GM21786 (cell line): ENCODE measurements at regions not wholly inside any gene's neighbourhood (a gene's known extent, or its start where the extent isn't known, plus 50 kb on each side); places are given as distances from the start of the nearest gene placed in this dataset.
A peak's percentile ranks its signal among the peaks of the same experiment; 100 is the strongest.

Experiments used
- ATAC-seq: cut with Tn5 transposase; IDR thresholded peaks from one replicate; pipeline ENCODE4 v1.9.1; 2021; ENCODE audit not compliant: unreplicated experiment

GRCh38 chr13:54573186-54573585 is 1544.6 kb downstream of the OLFM4 start:
- ATAC-seq = no peak

DNA sequence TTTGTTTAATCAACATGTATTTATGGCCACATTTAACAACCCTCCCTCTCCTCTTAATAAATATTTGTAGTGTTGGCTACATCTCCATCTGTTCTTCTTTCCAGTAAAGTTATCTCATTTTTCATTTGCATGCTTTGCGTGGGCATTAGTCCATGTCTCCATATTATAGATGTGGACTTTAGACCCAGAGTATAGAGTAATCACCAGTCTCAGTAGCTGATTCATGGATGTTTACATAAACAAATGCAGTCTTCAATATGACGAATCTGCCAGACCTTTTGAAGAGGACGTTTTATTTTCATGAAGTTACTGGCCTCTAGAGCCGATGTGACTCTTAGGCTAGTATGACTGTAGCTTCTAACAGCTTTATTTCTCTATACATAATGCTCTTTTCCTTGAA is 1546.2 kb downstream of the OLFM4 start:
- ATAC-seq = no peak

DNA sequence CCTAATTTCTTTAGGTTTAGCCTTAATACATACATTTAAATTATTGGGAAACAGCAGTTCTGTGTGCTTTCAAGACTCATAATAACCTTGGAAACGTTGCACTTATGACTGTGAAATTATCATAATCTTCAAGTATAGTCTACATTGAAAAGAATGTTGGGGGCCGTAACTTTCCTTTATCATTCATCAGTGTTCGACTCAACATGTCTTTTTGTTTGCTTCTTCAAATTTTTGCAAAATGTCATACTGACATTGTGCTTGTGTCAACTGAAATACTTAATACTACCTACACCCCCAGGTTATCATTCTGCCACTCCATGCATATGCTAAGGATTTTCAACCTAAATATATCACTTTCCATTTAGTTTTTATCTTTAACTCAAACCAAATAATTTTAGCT is 1562.9 kb downstream of the OLFM4 start:
- no peak for ATAC-seq

- ATAC-seq = no peak
Observed at GRCh38 chr13:54592201-54592600, 1563.6 kb downstream of the OLFM4 start.

GRCh38 chr13:54593504-54593903 is 1564.9 kb downstream of the OLFM4 start:
- ATAC-seq = no peak

GRCh38 chr13:54597540-54598088 is 1569.0 kb downstream of the OLFM4 start:
- ATAC-seq = no peak

GRCh38 chr13:54599413-54599812 is 1570.8 kb downstream of the OLFM4 start:
- no peak for ATAC-seq

- ATAC-seq = no peak
Observed at GRCh38 chr13:54606944-54607343, 1578.3 kb downstream of the OLFM4 start.

DNA sequence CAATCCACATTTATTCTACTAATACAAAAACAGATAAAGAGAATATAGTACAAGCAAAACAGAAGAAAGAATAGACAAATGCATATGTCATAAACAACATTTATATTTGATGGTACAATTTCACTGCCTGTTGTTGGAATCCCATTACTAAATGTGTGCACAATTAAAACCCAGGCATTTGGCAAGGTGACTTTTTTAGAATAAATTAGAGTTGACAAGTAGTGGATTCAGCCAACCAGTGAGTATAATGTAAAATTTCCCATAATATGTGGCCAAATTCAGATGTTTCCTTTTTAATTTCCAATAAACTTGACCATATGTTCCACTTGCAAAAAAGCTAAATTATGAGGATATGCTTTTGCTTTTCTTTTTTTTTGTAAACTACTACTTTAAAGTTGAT is 1578.8 kb downstream of the OLFM4 start:
- no peak for ATAC-seq

DNA sequence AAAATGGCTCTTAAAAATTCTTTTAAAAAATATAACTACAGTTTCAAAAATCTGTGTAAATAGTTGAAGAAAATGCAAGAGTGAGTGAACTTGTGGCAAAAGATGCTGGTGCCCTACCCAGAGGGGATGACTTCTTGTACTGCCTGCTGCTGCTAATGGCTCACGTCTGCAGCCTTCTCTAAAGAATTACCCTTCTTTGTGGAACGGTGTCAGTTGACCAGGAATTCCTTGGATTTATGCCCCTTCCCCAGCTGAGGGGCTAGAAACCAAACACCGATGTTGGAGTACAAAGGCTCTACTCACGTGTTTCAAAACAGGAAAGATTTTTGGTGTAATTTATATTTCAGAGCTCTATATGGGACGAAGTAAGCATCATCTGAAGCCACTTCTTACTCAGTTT is 1582.8 kb downstream of the OLFM4 start:
- no peak for ATAC-seq

GRCh38 chr13:54614726-54615125 is 1586.1 kb downstream of the OLFM4 start:
- ATAC-seq = no peak

DNA sequence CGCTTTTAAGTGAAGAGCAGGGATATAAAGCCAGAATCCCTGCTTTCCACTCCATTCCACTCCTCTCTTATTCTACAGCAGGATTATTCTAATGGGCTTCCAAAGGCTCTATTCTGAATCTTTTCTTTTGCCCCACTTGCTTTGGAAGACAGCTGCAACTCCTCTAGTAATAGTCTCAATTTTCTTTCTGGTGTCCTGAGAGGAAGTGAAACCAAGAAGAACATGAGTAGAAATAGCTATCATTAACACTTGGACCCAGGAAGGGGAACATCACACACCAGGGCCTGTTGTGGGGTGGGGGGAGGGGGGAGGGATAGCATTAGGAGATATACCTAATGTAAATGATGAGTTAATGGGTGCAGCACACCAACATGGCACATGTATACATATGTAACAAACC is 1597.9 kb downstream of the OLFM4 start:
- ATAC-seq = peak; percentile 50

DNA sequence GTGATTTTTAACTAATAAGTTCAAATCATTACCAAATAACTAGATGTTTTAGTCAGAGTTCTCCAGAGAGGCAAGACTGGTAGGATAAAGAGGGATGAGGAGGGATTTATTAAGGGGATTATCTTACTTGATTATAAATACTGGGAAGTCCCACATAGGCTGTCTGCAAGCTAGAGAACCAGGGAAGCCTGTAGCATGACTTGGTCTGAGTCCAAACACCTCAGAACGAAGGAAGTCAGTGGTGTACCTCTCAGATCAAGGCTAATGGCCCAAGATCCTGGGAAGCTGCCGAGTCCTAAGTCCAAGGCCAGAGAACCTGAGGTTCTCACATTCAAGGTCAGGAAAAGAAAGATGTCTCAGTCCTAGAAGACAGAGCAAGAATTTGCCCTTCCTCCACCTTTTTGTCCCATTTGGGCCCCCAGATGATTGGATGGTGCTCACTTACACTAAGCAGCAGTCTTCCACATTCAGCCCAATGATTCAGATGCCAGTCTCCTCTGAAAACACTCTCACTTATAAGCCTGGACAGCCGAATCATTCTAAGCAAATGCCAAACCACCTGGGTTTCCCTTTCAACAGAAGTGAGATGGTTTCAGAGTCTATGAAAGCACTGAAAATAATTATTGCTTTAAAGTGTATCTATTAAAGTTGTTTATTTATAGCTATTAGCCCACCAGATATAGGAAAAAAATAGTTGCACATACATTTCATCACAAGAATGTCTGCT is 1599.2 kb downstream of the OLFM4 start:
- no peak for ATAC-seq

DNA sequence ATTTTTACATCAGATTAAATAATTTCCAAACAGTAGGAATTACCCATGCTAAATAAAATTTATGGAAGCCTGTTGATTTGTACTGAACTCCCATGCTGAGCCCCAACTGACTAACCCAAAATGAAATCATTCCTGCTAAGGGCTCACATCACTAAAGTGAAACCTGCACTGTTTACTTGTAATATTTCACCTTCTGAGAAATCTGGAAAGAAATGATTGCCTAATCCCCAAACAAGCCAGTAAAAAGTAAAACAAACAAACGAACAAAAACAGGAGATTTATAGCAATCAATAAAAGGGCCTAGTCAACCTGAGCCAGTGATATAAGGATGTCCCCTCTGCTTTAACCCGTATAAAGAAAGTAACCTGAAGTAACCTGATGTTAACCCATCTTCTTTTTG is 1599.8 kb downstream of the OLFM4 start:
- no peak for ATAC-seq

GRCh38 chr13:54633456-54633855 is 1604.8 kb downstream of the OLFM4 start:
- no peak for ATAC-seq

- no peak for ATAC-seq
Observed at GRCh38 chr13:54636231-54636630, 1607.6 kb downstream of the OLFM4 start.

GRCh38 chr13:54637366-54637765 is 1608.8 kb downstream of the OLFM4 start:
- no peak for ATAC-seq

DNA sequence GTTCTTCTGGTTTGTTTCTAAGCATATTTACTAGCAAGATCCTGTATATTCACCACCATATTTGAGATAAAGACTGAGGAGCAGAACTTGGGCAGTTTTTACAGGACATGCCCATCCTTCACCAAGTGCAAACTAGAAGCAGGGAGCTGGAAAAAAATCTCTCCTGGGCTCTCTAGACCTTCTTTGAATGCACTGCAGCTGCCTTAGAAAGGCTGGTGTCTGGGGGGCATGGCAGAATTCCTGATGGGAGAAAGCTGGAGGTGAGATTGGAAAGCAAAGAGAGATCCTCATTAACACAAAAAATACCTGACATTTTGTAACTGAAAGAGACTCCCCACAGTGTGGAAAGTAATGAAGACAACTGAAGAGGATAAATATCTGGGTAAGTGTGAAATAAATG is 1612.1 kb downstream of the OLFM4 start:
- no peak for ATAC-seq

DNA sequence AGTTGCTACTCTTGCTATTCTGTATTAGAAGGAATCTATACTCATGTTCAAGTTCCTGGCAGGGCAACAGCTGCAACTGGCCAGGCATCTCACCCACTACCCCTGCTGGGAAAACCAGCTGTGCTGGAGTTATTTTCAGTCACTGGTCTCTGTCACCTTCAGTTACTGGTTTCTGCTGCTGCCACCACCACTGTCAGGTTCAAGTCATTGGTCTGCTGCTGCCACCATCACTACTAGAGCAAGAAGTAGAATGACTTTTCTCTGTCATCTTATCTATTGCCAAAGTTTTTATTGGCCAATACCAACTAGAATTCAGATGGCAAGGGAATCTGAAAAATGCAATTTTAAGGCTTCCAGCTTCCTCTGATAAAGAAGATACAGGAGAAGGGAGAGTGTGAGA is 1615.2 kb downstream of the OLFM4 start:
- ATAC-seq = no peak

- no peak for ATAC-seq
Observed at GRCh38 chr13:54647275-54647674, 1618.7 kb downstream of the OLFM4 start.

DNA sequence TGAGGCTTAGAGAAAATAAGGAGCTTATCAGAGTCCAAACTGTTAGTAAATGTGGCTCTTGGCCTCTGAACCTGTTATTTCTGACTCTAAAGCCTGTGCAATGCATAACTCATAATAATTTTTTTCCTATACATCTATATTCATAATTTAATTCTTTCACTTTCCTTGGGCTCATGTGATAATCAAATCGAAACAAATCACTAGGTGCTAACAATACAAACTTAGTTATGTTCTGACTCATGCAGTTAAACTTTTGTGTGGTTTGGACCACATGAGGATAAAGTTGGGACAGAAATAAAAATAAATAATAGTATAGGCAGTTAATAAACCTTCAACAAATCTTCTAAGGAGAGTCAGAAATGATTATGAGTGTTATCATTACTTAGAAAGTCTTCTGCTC is 1629.0 kb downstream of the OLFM4 start:
- no peak for ATAC-seq

DNA sequence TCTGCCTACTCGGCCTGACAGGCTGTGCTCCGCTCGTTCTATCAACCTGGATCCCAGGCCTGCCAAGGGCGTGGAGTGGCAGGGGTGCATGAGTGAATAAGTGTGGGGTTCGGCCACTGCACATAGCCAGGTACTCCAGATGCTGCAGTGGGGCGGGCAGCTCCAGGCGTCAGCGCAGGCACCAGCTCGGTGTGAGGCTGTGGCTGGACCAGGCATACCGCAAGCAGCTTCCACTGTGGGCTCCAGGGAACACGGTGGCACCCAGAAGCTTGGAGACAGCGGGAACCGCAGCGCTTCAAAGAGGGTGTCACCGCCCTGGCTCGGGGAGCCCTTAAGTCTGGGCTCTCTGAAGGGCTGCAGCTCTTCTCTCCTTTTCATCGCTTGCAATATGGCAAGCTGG is 1630.2 kb downstream of the OLFM4 start:
- no peak for ATAC-seq

DNA sequence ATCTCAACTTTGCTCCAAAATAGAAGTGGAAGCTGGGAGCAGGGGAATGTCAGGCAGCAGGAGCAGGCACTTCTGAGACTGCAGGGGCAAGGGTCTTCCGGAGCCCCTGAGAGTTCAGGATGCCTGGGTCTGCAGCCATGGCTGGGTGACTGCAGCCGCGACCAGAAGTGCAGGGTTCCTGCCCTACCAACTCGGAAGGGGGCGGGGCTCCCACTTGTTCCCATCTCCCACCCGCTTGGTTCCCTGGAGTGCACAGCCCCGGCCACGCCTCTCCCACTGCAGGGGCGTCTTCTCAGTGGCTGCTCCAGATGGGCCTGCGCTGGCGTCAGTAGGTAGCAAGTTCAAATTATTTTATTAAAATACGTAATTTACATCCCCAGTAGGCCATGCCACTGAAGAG is 1631.7 kb downstream of the OLFM4 start:
- ATAC-seq = no peak
